ENCODE measurements at regions not wholly inside any gene's neighbourhood (a gene's known extent, or its start where the extent isn't known, plus 50 kb on each side); places are given as distances from the start of the nearest gene placed in this dataset.
"Not testable (repeated sequence)": the region's sequence is repeated elsewhere in the genome, so short reads cannot be mapped to it uniquely, and the experiment has no call there.

DNA sequence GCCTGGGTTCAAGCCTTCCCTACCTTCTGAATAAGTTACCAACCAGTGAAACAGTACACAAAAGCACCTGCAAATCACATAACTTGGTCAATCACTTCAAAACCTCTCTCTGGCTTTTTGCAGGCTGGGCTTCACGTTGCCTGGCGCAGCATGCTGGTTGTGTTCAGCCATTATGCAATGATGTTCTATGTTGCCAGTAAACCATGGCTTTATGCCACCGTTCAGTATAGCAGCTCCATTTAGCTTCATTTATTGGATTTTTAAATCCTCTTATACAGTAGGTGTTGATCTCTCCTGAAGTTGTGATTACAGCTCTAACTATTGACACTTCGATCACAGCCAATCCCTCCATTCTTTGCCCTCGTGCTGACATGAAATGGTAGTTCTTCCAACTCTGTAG lies 233.6 kb upstream of the PTBP2 start:
- no peak for DNase-seq (ENCODE audit: low read depth in 2 of 2)

DNA sequence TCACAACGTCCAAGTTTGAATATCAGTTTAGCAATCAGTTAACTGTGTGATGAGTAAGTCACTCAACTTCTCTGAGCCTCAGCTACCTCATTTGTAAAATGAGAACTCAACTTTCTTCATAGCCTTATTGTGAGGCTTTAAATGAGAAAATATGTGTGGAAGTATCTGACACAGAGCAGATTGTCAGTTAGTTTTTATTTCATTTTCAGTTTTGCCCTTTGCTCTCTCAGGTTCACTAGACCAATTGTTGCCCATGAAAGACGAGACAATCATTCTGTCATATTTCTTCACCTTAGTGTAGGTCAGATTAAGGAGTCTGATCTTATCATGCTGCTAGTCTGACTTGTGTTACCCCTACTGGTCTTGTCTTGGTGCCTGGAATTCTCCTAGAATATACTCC lies 232.8 kb upstream of the PTBP2 start:
- DNase-seq (ENCODE audit: low read depth in 2 of 2) = no peak

DNA sequence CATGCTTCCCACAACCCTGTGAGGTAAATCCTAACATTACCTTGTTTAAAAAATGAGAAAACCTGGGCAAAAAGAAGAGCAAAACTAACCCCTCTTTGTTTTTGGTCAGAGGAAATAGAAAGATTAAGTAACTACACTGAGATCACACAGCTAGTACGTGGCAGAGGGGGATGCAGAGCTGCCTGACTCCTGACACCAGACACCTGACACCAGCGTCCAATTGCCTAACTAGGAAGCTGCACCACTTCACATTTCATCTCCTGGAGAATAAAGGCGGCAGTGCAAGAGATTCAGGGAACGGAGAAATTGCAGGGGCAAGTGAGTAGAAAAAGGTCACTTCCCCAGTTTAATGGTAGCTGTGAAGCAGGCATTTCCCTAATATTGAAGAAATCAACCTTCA lies 229.3 kb upstream of the PTBP2 start:
- DNase-seq (ENCODE audit: low read depth in 2 of 2) = no peak

DNA sequence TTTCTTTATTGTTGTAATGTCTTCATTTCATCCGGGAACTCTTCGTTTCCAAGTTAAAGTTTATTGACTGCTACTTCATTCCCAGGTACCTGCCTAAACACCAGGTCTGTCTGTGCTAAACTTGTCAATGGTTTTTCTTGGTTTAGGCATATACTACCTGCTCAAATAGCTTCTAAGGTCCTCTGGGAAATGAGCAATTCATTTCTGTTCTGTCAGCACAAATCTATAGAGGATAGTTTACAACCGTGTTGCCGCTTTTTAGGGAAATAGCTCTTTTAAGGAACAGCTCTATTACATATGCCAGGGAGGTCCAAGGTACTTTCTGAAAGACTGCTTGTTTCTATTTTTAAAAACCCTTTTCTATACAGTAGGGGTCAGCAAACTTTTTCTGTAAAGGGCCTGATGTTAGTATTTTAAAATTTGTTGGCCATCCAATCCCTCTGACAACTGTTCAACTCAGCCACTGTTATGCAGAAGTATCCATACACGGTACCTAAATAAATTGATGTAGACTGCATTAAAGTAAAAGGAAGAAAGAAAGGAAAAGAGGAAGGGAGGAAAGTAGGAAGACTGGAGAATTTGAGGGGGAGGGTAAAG lies 222.7 kb upstream of the PTBP2 start:
- no peak for DNase-seq (ENCODE audit: low read depth in 2 of 2)

DNA sequence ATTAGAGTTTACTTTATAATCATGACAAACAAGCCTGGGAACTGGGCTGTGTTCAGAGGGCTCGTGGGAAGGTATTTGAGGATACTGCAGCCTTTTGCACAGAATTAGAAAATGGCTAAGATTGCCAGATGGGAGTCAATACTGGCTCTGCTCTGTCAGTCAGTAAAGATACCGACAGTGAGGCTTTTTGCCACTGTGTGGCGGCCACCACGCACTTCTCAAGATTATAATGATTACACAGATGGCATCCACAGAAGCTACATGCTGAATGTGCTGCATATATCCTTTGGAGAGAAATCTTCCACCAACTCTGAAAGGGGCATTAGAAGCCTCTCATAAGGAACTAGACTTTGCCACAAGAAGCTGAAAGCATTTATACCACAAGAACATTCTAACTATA lies 213.4 kb upstream of the PTBP2 start:
- DNase-seq (ENCODE audit: low read depth in 2 of 2) = no peak

DNA sequence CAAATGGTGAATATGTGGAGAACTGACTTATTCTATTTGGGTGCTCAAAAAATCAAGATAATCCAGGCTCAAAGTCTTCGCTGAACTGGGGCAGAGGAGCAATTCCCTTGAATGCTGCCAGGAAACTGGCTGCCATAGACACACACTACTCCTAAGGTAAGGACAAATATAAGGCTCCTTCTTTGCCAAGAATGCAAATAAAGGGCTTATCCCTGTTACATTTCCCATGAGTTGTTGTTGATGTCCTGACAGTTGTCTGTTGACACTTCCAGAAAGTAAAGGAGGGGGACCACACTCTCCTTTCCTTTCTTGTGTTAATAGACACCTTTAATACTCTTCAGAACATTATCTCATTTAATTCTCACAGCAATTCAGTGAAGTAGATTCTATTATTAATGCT lies 212.2 kb upstream of the PTBP2 start:
- DNase-seq (ENCODE audit: low read depth in 2 of 2) = no peak

DNA sequence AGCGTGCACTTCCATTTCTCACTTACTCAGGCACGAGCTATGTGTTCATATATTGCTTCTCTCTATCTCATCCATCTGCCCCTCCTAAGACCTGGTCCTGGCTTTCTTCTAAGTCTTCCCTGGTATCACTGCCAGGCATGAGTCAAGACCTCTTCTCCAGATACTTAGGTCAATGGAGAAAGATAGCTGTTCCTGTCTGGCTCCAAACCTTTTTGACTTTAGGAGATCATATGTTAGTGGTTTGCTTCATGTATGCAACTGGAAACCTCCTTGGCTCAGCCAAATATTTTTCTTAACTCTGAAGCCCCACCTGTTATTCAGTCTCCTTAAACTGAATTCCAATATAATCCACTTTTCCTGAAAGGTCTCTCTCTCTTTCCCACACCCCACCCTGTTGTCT lies 211.6 kb upstream of the PTBP2 start:
- no peak for DNase-seq (ENCODE audit: low read depth in 2 of 2)

DNA sequence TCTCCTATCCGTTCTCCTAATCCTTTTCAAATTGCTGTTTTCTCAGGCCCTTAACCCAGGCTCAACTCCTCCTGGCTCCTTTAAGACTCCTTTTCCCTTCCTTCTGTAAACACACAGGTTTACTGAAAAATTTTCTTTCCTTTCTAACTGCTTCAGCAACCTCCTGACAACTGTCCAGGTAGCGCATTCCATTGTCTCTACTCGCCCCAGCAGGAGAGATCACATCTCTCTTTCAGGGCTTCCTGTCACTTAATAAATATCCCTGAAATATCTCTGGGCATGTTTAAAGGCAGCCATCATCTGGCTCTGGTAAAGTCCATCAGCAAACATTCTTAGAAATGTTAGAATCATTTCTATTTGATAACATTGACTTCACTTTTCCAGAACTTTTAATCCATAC lies 211.2 kb upstream of the PTBP2 start:
- DNase-seq (ENCODE audit: low read depth in 2 of 2) = no peak

DNA sequence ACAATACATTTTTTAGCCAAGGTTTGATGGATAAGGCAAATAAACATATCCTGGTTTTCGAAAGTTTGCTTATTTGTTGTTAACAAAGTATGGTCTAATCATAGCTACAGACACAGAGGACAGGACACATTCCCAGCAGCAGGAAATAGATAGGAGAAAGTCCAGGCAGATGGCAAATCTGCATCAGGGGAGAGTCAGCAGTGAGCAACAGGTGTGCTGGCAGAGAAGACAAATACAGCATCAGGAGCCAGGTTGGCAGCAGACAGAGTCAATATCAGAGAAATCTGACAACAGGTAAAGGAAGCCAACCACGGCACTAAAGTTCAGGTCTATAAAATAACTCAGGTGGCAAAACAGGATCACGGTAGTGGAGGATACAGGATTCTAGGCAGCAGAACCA lies 210.7 kb upstream of the PTBP2 start:
- no peak for DNase-seq (ENCODE audit: low read depth in 2 of 2)

DNA sequence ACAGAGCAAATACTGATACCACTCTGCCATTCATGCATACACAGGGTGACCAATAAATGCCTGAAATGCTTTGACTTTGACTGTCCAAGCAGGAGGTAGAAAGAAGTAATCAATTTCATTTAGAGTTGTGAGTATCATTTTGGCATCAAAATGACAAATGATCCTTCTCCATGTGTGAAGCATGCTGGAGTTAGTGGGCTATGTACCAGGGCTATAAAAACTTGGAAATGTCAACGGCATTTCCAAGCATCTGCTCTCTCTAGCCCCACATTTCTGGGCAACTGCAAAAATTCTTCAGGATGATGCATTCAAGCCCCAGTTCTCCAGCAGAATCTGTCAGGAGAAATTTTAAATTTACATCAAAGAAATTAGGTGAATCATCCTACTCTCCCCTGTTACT lies 208.4 kb upstream of the PTBP2 start:
- no peak for DNase-seq (ENCODE audit: low read depth in 2 of 2)

DNA sequence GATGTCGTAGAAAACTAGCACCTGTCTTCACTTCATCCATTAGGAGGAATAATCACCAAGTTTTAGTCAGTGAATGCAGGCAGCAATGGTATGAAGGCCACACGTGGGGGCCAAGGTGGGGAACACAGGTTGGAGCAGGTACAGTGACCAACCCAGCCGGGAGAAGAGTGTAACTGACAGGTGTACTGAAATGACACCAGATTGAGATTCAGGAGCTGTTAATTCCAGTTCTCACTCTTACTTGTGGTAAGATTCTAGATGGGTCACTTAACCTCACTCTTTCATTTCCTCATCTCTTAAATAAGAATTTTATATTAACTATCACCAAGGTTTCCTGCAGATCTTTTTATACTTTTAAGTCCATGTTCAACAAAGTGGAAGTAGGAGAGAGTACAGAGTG lies 206.2 kb upstream of the PTBP2 start:
- DNase-seq (ENCODE audit: low read depth in 2 of 2) = no peak

DNA sequence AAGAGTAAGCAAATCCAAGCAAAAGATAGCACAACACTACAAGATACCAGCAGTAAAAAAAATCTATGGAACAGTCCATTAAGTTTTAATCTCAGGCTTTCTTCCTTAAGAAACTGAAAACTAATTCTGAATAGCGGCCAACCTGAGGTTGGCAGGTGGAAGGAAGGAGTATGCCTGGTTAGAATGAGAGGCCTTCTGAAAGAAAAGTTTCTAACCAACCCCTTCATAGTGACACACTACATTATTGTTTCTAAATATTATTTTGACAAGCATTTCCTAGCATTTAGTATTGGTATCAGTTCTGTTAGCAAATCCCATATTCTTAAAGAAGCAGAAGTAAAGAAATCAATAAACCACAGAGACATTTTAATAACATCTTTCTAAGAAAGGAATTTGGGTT lies 205.7 kb upstream of the PTBP2 start:
- DNase-seq (ENCODE audit: low read depth in 2 of 2) = no peak

DNA sequence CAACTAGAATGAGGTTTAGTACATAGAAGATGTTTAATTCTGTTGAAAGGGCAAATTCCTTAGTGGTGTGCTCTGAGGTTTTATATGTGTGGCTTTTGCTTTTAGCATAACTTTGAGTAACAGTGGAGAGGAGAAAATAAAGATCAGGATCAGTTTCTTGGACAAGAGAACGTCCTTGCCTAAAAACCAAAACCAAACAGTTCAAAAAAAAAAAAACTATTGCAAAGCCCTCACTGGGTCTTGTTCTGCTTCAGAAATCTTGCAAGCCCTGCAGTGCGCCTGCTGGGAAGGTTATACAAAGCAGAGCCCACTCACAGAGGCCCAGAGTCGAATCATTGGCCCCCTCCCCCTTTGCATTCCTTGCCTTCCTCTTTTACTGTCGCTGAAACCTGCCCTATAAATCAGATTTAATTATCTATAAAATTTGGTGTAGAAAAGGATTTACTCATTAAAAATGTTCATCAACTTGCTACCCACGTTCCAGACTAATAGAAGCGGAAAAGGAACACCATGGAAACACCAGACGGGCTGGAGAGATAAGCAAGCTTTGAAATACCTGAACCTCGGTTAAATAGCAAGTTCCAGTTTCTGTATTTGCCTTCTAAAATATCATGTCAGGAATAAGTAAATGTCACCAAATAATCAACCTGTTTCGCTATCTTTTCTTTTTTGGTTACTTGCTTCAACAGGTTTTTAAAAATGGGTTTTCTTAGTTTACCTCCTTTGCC lies 201.6 kb upstream of the PTBP2 start:
- no peak for DNase-seq (ENCODE audit: low read depth in 2 of 2)

DNA sequence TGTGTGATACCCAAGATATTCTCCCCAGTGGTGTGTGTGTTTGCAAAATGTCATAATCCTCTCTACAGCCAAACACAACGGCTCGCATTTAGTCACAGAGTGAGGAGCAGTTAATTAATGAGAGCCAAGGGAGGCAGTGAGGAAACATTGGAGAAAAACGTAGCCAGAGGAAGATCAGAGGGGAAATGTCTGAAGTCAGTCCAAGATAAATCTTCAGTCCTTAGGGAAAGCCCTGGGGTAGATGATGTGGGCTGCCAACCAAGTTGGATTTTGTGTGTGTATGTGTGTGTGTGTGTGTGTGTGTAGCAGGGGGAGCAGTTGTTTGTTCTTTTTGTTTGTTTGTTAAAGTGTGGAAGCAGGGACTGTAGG lies 201.0 kb upstream of the PTBP2 start:
- no peak for DNase-seq (ENCODE audit: low read depth in 2 of 2)

DNA sequence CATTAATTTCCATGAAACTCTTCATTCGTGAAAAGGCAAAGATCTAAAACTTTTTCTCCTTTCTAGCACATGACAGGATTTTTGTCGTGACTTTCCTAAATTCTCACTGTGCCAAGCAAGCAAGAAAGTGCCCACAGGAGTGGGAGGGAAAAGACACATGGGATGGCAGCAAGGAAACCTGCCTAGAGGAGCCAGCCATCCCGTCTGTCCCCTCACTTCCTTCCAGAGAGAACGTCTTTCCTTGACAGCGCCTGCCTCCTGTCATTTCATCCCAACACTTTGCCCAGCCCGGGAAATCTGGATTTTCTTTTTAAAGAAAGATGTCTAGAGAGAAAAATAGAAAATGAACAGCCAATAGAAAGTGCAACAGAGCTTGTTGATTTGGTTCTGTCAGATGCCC lies 200.6 kb upstream of the PTBP2 start:
- DNase-seq (ENCODE audit: low read depth in 2 of 2) = no peak

DNA sequence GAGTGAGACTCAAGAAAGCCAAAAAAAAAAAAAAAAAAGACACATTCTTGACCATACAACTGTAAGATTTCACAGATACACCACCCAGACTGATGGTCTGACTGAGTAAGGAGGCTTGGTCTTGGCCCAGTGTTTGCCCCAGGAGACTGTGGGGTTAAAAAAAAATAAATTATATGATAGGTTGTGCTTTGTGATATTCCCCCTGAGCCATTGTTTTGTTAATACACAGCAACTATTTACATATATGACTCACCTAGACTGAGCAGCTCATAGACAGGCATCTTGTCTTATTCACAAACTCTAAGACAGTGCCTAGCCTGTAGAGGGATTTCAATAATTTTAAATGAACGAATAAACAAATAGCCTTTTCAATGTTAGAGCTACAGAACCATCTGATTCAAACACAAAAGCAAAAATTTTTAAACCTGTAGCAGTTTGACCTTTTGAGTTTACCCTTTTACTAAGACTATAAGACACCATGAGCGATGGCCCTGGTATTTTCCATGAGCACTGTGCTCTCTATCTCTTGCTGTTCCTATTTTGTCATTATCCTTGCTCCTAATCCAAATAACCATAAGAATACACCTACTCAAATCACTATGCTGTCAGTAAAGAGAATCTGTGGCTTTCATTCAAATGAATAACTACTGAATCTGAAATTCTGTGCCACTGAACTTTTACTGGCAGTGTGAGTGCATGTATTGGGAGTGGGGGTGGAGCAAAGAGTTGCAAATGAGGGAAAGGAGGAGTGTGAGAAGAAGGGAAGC lies 199.4 kb upstream of the PTBP2 start:
- no peak for DNase-seq (ENCODE audit: low read depth in 2 of 2)

DNA sequence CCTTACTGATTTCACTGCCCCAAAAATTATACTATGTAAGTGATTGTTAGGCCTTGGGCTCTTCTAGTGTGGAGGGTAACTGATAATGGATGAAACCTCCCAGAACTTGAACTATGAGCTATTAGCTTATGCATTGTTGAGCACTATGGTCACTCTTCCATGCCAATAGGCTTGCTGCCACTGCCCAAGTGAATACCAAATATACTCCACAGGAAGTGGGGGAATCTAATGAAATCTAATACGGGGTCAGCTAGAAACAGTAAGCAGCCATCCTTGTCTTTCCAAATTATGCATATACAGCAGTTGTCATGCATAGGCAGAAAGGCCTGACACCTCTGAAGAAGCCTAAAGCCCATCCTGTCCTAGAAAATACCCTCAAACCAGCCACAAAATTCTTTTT lies 198.7 kb upstream of the PTBP2 start:
- no peak for DNase-seq (ENCODE audit: low read depth in 2 of 2)

DNA sequence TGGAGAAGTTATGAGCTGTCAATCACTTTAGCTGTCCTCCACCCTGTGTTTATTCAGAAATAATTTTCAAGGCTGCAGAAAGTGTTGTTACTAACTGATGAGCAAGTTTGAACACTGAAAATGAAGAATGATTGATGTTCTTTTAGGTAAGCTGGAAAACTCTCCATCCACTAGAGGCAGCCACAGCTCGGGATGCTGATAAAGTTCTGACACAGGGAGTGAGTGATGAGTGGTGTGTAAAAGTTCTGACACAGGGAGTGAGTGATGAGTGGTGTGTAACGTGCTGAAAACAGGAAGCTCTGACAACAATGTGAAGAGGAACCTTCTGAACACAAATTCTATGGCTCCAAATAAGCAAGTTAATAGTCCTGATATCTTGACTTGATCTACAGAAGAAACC lies 197.5 kb upstream of the PTBP2 start:
- DNase-seq (ENCODE audit: low read depth in 2 of 2) = no peak

DNA sequence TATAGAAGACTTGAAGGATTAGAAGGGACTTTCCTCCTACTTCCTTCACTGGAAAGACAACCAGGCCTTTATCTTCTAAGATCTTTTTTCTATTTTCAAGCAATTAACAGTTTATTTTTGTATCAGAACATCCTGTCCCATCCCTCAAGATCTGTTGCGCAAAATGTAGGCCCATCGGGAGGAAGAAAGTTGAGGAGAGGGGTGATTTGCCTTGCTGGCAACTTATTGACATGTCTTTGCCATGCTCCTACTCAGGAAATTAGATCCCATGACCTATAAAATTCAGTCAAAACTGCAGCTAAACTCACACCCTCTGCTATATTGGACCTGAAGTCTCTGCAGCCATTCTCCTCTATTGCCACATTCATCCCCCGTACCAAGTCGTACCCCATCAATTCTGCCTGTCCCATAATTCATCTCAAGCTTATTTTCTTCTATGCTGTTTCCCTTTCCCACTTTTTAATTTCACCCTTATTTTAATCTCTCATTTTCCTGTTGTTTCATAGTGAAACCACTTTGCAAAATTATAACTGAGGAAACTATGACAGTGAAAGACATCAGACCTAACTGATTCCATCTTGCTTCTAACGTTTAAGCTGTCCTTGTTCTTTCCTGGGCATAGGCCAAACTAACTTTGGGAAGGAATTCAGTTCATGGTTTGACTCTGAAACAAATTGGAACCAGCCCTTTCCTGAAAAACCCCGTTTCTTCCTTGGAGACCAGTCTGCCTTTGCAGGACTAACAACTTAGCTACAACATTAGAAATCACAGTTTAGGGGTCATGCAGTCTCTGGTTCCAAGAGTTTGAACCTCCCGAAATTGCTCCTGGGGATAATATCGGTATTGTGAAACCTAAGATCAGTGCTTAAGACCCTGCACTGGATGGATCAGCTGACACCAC lies 195.7 kb upstream of the PTBP2 start:
- DNase-seq (ENCODE audit: low read depth in 2 of 2) = no peak

DNA sequence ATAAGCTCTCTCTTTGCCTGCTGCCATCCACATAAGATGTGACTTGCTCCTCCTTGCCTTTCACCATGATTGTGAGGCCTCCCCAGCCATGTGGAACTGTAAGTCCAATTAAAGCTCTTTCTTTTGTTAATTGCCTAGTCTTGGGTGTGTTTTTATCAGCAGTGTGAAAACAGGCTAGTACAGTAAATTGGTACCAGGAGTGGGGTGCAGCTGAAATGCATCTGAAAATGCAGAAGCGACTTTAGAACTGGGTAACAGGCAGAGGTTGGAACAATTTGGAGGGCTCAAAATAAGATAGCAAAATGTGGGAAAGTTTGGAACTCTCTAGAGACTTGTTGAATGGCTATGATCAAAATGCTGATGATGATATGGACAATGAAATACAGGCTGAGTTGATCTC lies 192.9 kb upstream of the PTBP2 start:
- not testable (repeated sequence) for DNase-seq (ENCODE audit: low read depth in 2 of 2)

DNA sequence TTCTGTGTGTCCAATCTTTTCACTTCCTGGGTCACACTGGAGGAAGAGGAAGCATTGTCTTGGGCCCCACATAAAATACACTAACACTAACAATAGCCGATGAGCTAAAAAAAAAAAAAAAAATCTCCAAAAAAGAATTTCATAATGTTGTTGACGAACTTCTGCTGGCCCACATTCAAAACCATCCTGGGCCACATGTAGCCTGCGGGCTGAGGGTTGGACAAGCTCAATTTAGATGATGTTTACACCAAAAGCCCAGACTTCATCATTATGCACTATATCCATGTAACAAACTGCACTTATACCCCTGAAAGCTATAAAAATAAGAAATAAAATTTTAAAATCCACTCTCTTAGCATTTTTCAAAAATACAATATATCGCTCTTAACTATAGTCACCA lies 187.8 kb upstream of the PTBP2 start:
- no peak for DNase-seq (ENCODE audit: low read depth in 2 of 2)

DNA sequence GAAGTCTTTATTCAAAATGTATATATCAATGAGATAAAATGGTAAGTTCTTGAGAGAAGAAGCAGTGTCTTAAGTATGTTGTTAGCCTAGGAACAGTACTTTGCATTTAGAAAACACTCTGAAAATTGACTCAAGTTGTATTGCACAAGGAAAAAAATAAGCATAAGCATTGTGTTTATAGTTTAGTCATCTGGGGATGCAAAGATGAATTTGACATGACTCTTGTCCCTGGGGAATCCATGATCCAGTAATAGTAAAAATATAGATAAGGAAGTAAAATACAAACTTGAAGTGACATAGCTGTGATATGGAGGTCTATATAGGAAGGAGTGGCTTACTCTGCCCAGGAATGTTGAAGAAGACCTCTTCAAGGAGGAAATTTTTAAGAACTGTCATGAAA lies 185.0 kb upstream of the PTBP2 start:
- DNase-seq (ENCODE audit: low read depth in 2 of 2) = no peak

Measured in stimulated activated CD4-positive, alpha-beta T cell treated with anti-CD3 and anti-CD28 coated beads, Interleukin-12 subunit alpha, Interleukin-12 subunit beta, amount 100 ng/mL, for 24 hours (primary cell).